Type B pancreatic cell (in vitro differentiated cells): ENCODE measurements at regions not wholly inside any gene's neighbourhood (a gene's known extent, or its start where the extent isn't known, plus 50 kb on each side); places are given as distances from the start of the nearest gene placed in this dataset.

Experiments used
- DNase-seq: peaks from one replicate; pipeline ENCODE4 v3.0.0; 2021; ENCODE audit warnings: mixed read lengths; ENCODE audit not compliant: unreplicated experiment; ENCODE audit errors: extremely low spot score
- H3K27ac Mint-ChIP-seq: 2 replicates; pipeline ENCODE4 v1.8.0; 2021; ENCODE audit warnings: mild to moderate bottlenecking, mixed read lengths
- H3K27me3 Mint-ChIP-seq: 2 replicates; pipeline ENCODE4 v1.8.0; 2021; ENCODE audit warnings: mixed read lengths
- H3K36me3 Mint-ChIP-seq: 2 replicates; pipeline ENCODE4 v1.8.0; 2021; ENCODE audit warnings: mixed read lengths
- H3K4me1 Mint-ChIP-seq: one replicate; pipeline ENCODE4 v1.8.0; 2021; ENCODE audit warnings: mixed read lengths; ENCODE audit not compliant: unreplicated experiment
- H3K4me3 Mint-ChIP-seq: 2 replicates; pipeline ENCODE4 v1.8.0; 2021; ENCODE audit warnings: mild to moderate bottlenecking, mixed read lengths
- H3K9me3 Mint-ChIP-seq: 2 replicates; pipeline ENCODE4 v1.8.0; 2021; ENCODE audit warnings: mixed read lengths
- TF ChIP-seq, protein P1 (sequence below): fragments of 200-600 bp; sonication (generic); conservative IDR thresholded peaks from 2 replicates; pipeline ENCODE4 v1.5.0; 2021; ENCODE audit warnings: antibody characterized with exemption, mild to moderate bottlenecking

DNA sequence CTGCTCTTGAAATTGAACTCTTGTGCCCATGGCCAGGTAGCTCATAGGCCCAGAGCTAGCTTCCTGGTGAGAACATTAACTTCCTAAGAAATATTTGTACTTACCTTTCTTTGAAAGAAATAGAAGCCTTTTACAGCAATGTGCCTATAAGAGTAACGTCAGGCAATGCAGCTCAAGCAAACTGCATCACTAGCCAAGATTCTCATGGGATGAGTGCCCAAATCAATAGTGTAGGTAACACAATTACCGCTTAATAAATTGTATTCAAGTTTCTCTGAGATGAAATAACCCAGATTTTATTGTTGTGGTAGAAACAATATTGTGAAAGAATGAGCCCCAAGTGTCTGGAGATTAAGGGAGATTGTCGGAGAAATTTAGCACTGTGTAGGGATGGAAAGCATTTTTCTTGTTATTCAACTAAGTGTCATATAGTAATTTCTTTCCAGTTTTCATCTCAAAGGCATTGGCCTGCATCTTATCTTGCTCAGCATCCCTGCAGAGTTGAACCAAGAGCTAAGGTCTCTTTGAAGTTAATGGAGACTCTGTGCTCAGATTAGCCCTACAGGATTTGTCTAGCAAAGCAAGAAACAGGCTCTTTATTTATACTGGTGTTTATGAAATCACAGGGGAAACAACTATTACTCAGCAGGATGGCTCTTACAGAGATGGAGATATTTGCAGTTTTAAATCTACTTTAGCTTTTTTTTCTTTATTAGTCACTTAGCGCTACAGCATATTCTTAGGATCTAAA lies 321.0 kb upstream of the PDGFD start:
- Mint-ChIP-seq H3K4me3 (no peak overlapping the region), H3K36me3 (peaks cover 4% of the 10 kb centered on the region), H3K9me3 (peaks cover 26% of the 10 kb centered on the region), H3K4me1 (peaks cover 14% of the 10 kb centered on the region), H3K27ac (no peak overlapping the region), H3K27me3 (no peaks in the 10 kb centered on the region)
- no peak for DNase-seq
- TF ChIP-seq, protein P1, sequence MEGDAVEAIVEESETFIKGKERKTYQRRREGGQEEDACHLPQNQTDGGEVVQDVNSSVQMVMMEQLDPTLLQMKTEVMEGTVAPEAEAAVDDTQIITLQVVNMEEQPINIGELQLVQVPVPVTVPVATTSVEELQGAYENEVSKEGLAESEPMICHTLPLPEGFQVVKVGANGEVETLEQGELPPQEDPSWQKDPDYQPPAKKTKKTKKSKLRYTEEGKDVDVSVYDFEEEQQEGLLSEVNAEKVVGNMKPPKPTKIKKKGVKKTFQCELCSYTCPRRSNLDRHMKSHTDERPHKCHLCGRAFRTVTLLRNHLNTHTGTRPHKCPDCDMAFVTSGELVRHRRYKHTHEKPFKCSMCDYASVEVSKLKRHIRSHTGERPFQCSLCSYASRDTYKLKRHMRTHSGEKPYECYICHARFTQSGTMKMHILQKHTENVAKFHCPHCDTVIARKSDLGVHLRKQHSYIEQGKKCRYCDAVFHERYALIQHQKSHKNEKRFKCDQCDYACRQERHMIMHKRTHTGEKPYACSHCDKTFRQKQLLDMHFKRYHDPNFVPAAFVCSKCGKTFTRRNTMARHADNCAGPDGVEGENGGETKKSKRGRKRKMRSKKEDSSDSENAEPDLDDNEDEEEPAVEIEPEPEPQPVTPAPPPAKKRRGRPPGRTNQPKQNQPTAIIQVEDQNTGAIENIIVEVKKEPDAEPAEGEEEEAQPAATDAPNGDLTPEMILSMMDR = no peak

DNA sequence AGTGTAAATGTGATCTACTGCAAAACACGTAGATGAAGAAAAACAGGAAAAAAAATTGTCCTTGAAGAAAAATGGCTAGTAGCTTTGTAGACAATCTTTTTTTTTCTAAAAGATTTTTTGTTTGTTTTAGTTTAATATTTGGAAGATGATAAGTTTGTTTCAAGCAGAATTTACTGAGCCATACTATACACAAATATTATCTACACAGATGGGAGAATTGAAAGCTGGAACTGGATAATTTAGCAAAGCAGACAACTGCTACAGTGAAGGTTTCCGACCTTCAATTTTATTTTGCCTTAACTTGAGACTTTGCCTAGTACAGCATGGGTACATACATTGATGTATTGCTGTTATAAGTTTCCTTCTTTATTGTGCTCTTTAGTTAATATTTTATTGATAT lies 313.0 kb upstream of the PDGFD start:
- peaks cover 10% of the 10 kb centered on the region for H3K9me3 Mint-ChIP-seq
- no peak overlapping the region for H3K27ac Mint-ChIP-seq
- H3K4me3 Mint-ChIP-seq = no peak overlapping the region
- peaks cover 4% of the 10 kb centered on the region for H3K36me3 Mint-ChIP-seq
- DNase-seq = no peak
- TF ChIP-seq, protein P1 = no peak
- no peaks in the 10 kb centered on the region for H3K27me3 Mint-ChIP-seq
- peaks cover 7% of the 10 kb centered on the region for H3K4me1 Mint-ChIP-seq

DNA sequence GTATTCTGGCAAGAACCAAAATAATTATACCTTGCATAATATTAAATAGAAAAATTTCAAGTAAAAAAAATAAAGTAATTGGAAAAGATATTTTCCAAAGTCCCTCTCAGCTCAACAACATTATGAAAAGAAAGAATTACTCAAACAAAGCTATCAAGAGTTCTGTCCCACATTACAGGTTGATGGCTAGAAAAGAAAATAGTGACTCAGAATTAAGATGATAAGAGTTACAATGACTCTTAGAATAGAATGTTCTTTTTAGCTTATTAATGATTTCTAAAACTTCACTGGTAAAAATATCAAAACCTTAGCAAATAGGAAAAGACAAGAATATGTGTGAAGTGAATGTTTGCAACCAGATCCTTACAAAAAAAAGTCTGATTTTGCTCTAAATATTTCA lies 312.5 kb upstream of the PDGFD start:
- no peak for DNase-seq
- no peaks in the 10 kb centered on the region for H3K27me3 Mint-ChIP-seq
- no peak overlapping the region for H3K4me3 Mint-ChIP-seq
- H3K36me3 Mint-ChIP-seq = peaks cover 3% of the 10 kb centered on the region
- H3K4me1 Mint-ChIP-seq = peaks cover 11% of the 10 kb centered on the region
- no peak overlapping the region for H3K27ac Mint-ChIP-seq
- H3K9me3 Mint-ChIP-seq = peaks cover 6% of the 10 kb centered on the region
- TF ChIP-seq, protein P1 = no peak

DNA sequence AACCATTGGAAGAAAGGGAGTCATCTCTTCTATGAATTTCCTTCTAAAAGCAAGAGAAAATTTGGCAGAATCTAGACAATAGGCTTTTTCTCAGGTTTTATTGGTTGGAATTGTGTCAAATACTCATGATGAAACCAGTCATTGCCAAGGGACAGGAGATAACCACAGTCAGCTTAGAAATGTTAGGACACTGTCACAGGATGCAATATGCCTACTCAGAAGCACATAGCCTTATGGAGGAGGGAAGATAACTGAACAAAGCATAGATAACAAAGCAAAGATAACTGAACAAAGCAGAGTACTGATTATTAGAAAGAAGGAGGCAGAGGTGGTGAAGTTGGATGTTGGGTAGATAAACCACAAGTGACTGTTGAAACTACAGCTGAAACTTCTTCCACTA lies 303.5 kb upstream of the PDGFD start:
- Mint-ChIP-seq H3K36me3 (no peaks in the 10 kb centered on the region), H3K4me1 (peaks cover 5% of the 10 kb centered on the region), H3K27me3 (no peaks in the 10 kb centered on the region), H3K9me3 (no peaks in the 10 kb centered on the region), H3K27ac (no peak overlapping the region), H3K4me3 (no peak overlapping the region)
- TF ChIP-seq, protein P1 = no peak
- DNase-seq = no peak

DNA sequence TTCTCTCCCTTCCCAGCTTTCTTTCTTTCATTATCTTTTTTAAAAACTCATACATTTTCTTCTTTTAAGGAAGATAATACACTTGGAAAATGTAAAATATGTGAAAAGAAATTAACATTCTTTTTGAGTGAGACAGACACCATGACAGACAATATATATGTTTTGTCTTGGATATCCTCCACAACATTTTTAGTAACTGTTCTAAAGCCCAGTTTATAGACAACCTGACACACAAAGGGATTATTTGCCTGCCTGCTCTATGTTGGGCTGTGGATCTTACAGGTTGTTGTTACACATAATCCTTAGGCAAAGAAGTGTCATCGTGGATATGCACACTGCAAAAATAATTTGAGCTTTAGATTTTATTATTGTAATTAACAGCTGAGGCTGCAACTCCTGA lies 301.4 kb upstream of the PDGFD start:
- no peaks in the 10 kb centered on the region for H3K4me1 Mint-ChIP-seq
- no peaks in the 10 kb centered on the region for H3K36me3 Mint-ChIP-seq
- no peaks in the 10 kb centered on the region for H3K27me3 Mint-ChIP-seq
- DNase-seq = no peak
- TF ChIP-seq, protein P1 = no peak
- no peak overlapping the region for H3K27ac Mint-ChIP-seq
- H3K4me3 Mint-ChIP-seq = no peak overlapping the region
- H3K9me3 Mint-ChIP-seq = no peaks in the 10 kb centered on the region
